Epithelial cell of esophagus (primary cell): ENCODE measurements at regions not wholly inside any gene's neighbourhood (a gene's known extent, or its start where the extent isn't known, plus 50 kb on each side); places are given as distances from the start of the nearest gene placed in this dataset.

Experiments used
- DNase-seq: peaks from one replicate; pipeline ENCODE4 v3.0.0; 2010; ENCODE audit warnings: low read depth
- H3K4me3 ChIP-seq: 2 replicates; pipeline ENCODE4 v1.5.1; 2011; ENCODE audit warnings: mild to moderate bottlenecking, low read length, control low read depth
- CTCF ChIP-seq: IDR thresholded peaks from 2 replicates; pipeline ENCODE4 v1.5.1; 2011; ENCODE audit warnings: low read depth, mild to moderate bottlenecking, low read length, control low read depth, inconsistent platforms; ENCODE audit not compliant: insufficient read depth; ENCODE audit errors: missing control alignments

GRCh38 chrX:82912382-82912781 is 595.7 kb upstream of the POU3F4 start:
- no peak for DNase-seq
- no peak overlapping the region for H3K4me3 ChIP-seq
- TF ChIP-seq CTCF = no peak

GRCh38 chrX:82934980-82935379 is 573.1 kb upstream of the POU3F4 start:
- DNase-seq = no peak
- no peak overlapping the region for H3K4me3 ChIP-seq
- TF ChIP-seq CTCF = no peak

GRCh38 chrX:82945332-82945731 is 562.8 kb upstream of the POU3F4 start:
- DNase-seq = peak; percentile 4
- H3K4me3 ChIP-seq = no peak overlapping the region
- TF ChIP-seq CTCF = peak; percentile 26

GRCh38 chrX:82961129-82961528 is 547.0 kb upstream of the POU3F4 start:
- DNase-seq = no peak
- peak; percentile 7 for TF ChIP-seq CTCF

GRCh38 chrX:82973646-82974045 is 534.4 kb upstream of the POU3F4 start:
- no peak for TF ChIP-seq CTCF
- no peak for DNase-seq
- H3K4me3 ChIP-seq = no peak overlapping the region

More at GRCh38 chrX:82961129-82961528, 547.0 kb upstream of the POU3F4 start:
- no peak overlapping the region for H3K4me3 ChIP-seq

GRCh38 chrX:82998163-82998562 is 509.9 kb upstream of the POU3F4 start:
- TF ChIP-seq CTCF = no peak
- DNase-seq = no peak
- no peak overlapping the region for H3K4me3 ChIP-seq

GRCh38 chrX:83004012-83004411 is 504.1 kb upstream of the POU3F4 start:
- H3K4me3 ChIP-seq = no peak overlapping the region
- no peak for TF ChIP-seq CTCF
- no peak for DNase-seq
